T47D (cell line): ENCODE measurements at regions not wholly inside any gene's neighbourhood (a gene's known extent, or its start where the extent isn't known, plus 50 kb on each side); places are given as distances from the start of the nearest gene placed in this dataset.

Experiments
- DNase-seq, 2 experiments: peaks; one replicate each; pipeline versions ENCODE4 v3.0.0 to v3.0.0-alpha.2; 2011 to 2012; ENCODE audit warnings: low read depth in 1 of 2, low spot score in 1 of 2
- JUND ChIP-seq: IDR thresholded peaks from 2 replicates; pipeline ENCODE4 v1.6.1; 2012; ENCODE audit warnings: low read depth
- in situ Hi-C: cut with HindIII; loops from 2 replicates; pipeline ENCODE4 v1.10.0; 2016; ENCODE audit warnings: low sequenced_read_pairs, low pct_unique_long_range_greater_than_20kb

- no peak for DNase-seq
- TF ChIP-seq JUND = no peak
- in situ Hi-C loops = no loop called here
Observed at GRCh38 chr14:97956581-97957340, 1159.6 kb downstream of the VRK1 start.

GRCh38 chr14:97959251-97959650 is 1162.1 kb downstream of the VRK1 start:
- DNase-seq = no peak
- TF ChIP-seq JUND = no peak
- in situ Hi-C loops = no loop called here

GRCh38 chr14:97960436-97960835 is 1163.3 kb downstream of the VRK1 start:
- in situ Hi-C loops = no loop called here
- TF ChIP-seq JUND = no peak
- no peak for DNase-seq

GRCh38 chr14:97970222-97970621 is 1173.0 kb downstream of the VRK1 start:
- in situ Hi-C loops = no loop called here
- TF ChIP-seq JUND = no peak
- no peak for DNase-seq

- DNase-seq = no peak
- TF ChIP-seq JUND = no peak
- in situ Hi-C loops = no loop called here
Observed at GRCh38 chr14:97975216-97975615, 1178.0 kb downstream of the VRK1 start.

GRCh38 chr14:97975962-97976361 is 1178.8 kb downstream of the VRK1 start:
- in situ Hi-C loops = no loop called here
- no peak for DNase-seq
- TF ChIP-seq JUND = no peak

- DNase-seq = no peak
- TF ChIP-seq JUND = no peak
- in situ Hi-C loops = no loop called here
Observed at GRCh38 chr14:97976861-97977260, 1179.7 kb downstream of the VRK1 start.

GRCh38 chr14:97977651-97978261 is 1180.6 kb downstream of the VRK1 start:
- DNase-seq = peak; percentile 11 to 52
- in situ Hi-C loops = no loop called here

GRCh38 chr14:97978341-97978740 is 1181.2 kb downstream of the VRK1 start:
- in situ Hi-C loops = no loop called here

More at GRCh38 chr14:97977651-97978261, 1180.6 kb downstream of the VRK1 start:
- TF ChIP-seq JUND = no peak

GRCh38 chr14:97993508-97994019 is 1196.4 kb downstream of the VRK1 start:
- in situ Hi-C loops = no loop called here
- no peak for DNase-seq
- no peak for TF ChIP-seq JUND

More at GRCh38 chr14:97978341-97978740, 1181.2 kb downstream of the VRK1 start:
- TF ChIP-seq JUND = no peak
- peak; percentile 54 to 67 for DNase-seq

GRCh38 chr14:97994020-97994531 is 1196.9 kb downstream of the VRK1 start:
- in situ Hi-C loops = no loop called here
- no peak for TF ChIP-seq JUND
- DNase-seq = no peak

- TF ChIP-seq JUND = no peak
- in situ Hi-C loops = no loop called here
- no peak for DNase-seq
Observed at GRCh38 chr14:97995038-97995437, 1197.9 kb downstream of the VRK1 start.

GRCh38 chr14:97995531-97995930 is 1198.3 kb downstream of the VRK1 start:
- no peak for TF ChIP-seq JUND
- in situ Hi-C loops = no loop called here
- DNase-seq = no peak
